Activated gamma-delta T cell (primary cell): ENCODE measurements at regions not wholly inside any gene's neighbourhood (a gene's known extent, or its start where the extent isn't known, plus 50 kb on each side); places are given as distances from the start of the nearest gene placed in this dataset.

Experiments used
- DNase-seq: peaks from one replicate; lab custom pipeline; 2025; lab: John Stamatoyannopoulos, UW

GRCh38 chr9:23926368-23926767 lies 100.3 kb upstream of the ELAVL2 start:
- DNase-seq: no peak

- DNase-seq: peak; percentile 7
These were observed 88.5 kb upstream of the ELAVL2 start for GRCh38 chr9:23914431-23915003.

GRCh38 chr9:23907343-23907742 lies 81.3 kb upstream of the ELAVL2 start:
- DNase-seq: no peak

- no peak for DNase-seq
These were observed 61.7 kb upstream of the ELAVL2 start for GRCh38 chr9:23887781-23888180.
